MM.1S (cell line): ENCODE measurements at regions not wholly inside any gene's neighbourhood (a gene's known extent, or its start where the extent isn't known, plus 50 kb on each side); places are given as distances from the start of the nearest gene placed in this dataset.

Source experiments
- CTCF ChIP-seq: fragments of 300-600 bp; sonication (generic); IDR thresholded peaks from 2 replicates; pipeline ENCODE4 v1.5.1; 2016; ENCODE audit warnings: antibody characterized with exemption, low read length, mixed read lengths
- EZH2 ChIP-seq: fragments of 300-600 bp; sonication (generic); optimal IDR thresholded peaks from 2 replicates; pipeline ENCODE3; 2017; ENCODE audit warnings: low read depth, mild to moderate bottlenecking, antibody characterized with exemption, low read length, mixed read lengths
- EZH2phosphoT487 ChIP-seq: fragments of 300-600 bp; sonication (generic); IDR thresholded peaks from 2 replicates; pipeline ENCODE4 v1.6.1; 2018; ENCODE audit warnings: antibody characterized with exemption, low read length

DNA sequence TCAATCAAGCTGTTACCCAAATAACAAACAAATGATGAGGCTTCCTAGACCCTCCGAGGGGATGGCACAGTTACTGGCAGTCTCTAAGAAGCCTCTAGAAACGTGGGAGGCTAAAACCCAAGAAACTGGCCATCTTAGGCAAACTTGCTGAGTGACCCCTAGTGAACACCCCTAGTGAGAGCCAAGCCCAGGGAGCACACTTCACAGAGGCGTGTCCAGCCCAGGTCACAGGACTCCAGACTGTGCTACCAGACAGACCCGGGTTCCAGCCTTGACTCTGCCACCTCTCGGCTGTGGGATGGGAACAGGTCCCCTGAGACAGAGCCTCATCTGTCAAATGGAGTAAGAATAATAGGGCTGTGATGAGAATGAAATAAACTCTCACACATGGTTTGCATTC lies 83.5 kb upstream of the ASAP2 start:
- TF ChIP-seq CTCF (no peak), EZH2 (no peak), EZH2phosphoT487 (no peak)
